H9 (cell line): ENCODE measurements at regions not wholly inside any gene's neighbourhood (a gene's known extent, or its start where the extent isn't known, plus 50 kb on each side); places are given as distances from the start of the nearest gene placed in this dataset.

Experiments
- DNase-seq: peaks from one replicate; pipeline ENCODE4 v3.0.0-alpha.2; 2017
- H2AFZ ChIP-seq: one replicate; pipeline ENCODE4 v1.6.1; 2013; ENCODE audit warnings: mild to moderate bottlenecking, low read length, control low read depth, moderate library complexity
- H2AK5ac ChIP-seq: 2 replicates; pipeline ENCODE4 v1.6.1; 2013; ENCODE audit warnings: low read length, control low read depth, mixed read lengths; ENCODE audit not compliant: insufficient read length
- H2BK120ac ChIP-seq: one replicate; pipeline ENCODE4 v1.6.1; 2013; ENCODE audit warnings: low read depth, mild to moderate bottlenecking, low read length, control low read depth, inconsistent platforms; ENCODE audit not compliant: poor library complexity, severe bottlenecking
- H2BK12ac ChIP-seq: 2 replicates; pipeline ENCODE4 v1.6.1; 2013; ENCODE audit warnings: low read length, control low read depth, mixed read lengths, low read depth; ENCODE audit not compliant: insufficient read length
- H2BK15ac ChIP-seq: 2 replicates; pipeline ENCODE4 v1.6.1; 2013; ENCODE audit warnings: low read depth, low read length, control low read depth
- H2BK20ac ChIP-seq: one replicate; pipeline ENCODE4 v1.6.1; 2013; ENCODE audit warnings: low read depth, mild to moderate bottlenecking, low read length, control low read depth, inconsistent platforms; ENCODE audit not compliant: poor library complexity, severe bottlenecking
- H2BK5ac ChIP-seq: 2 replicates; pipeline ENCODE4 v1.6.1; 2013; ENCODE audit warnings: low read length, control low read depth, mixed read lengths; ENCODE audit not compliant: insufficient read length
- H3K14ac ChIP-seq: 2 replicates; pipeline ENCODE4 v1.6.1; 2013; ENCODE audit warnings: low read length, control low read depth; ENCODE audit not compliant: insufficient read depth
- H3K18ac ChIP-seq: 2 replicates; pipeline ENCODE4 v1.6.1; 2013; ENCODE audit warnings: low read depth, mild to moderate bottlenecking, mixed read lengths, low read length, control low read depth; ENCODE audit not compliant: insufficient read length
- H3K23ac ChIP-seq: 2 replicates; pipeline ENCODE4 v1.6.1; 2013; ENCODE audit warnings: low read length, control low read depth, mixed read lengths, low read depth; ENCODE audit not compliant: insufficient read length
- H3K23me2 ChIP-seq: 2 replicates; pipeline ENCODE4 v1.6.1; 2013; ENCODE audit warnings: low read depth, mild to moderate bottlenecking, mixed read lengths, low read length, control low read depth; ENCODE audit not compliant: insufficient read length, poor library complexity, severe bottlenecking
- H3K27ac ChIP-seq: 2 replicates; pipeline ENCODE4 v1.5.1; 2013; ENCODE audit warnings: low read length, control low read depth, mixed read lengths, low read depth; ENCODE audit not compliant: insufficient read length
- H3K27me3 ChIP-seq: 2 replicates; pipeline ENCODE4 v1.6.1; 2013; ENCODE audit warnings: low read length, control low read depth, inconsistent platforms; ENCODE audit not compliant: insufficient read depth
- H3K4ac ChIP-seq: 2 replicates; pipeline ENCODE4 v1.6.1; 2013; ENCODE audit warnings: low read depth, mild to moderate bottlenecking, control low read depth, inconsistent platforms, low read length, moderate library complexity
- H3K4me1 ChIP-seq: 2 replicates; pipeline ENCODE4 v1.6.1; 2013; ENCODE audit warnings: low read length, control low read depth, inconsistent platforms; ENCODE audit not compliant: insufficient read depth
- H3K4me2 ChIP-seq: 2 replicates; pipeline ENCODE4 v1.6.1; 2013; ENCODE audit warnings: low read length, control low read depth, mixed read lengths; ENCODE audit not compliant: insufficient read length, insufficient read depth
- H3K56ac ChIP-seq: 2 replicates; pipeline ENCODE4 v1.6.1; 2013; ENCODE audit warnings: low read depth, mild to moderate bottlenecking, mixed read lengths, low read length, control low read depth; ENCODE audit not compliant: insufficient read length
- H3K79me1 ChIP-seq: 2 replicates; pipeline ENCODE4 v1.6.1; 2013; ENCODE audit warnings: low read depth, mild to moderate bottlenecking, moderate library complexity, low read length, control low read depth, inconsistent platforms; ENCODE audit not compliant: insufficient read depth, poor library complexity, severe bottlenecking
- H3K79me2 ChIP-seq: 2 replicates; pipeline ENCODE4 v1.6.1; 2013; ENCODE audit warnings: low read length, control low read depth, inconsistent platforms; ENCODE audit not compliant: insufficient read depth
- H3K9ac ChIP-seq: 2 replicates; pipeline ENCODE4 v1.6.1; 2013; ENCODE audit warnings: low read length, control low read depth, mixed read lengths; ENCODE audit not compliant: insufficient read length; ENCODE audit errors: extremely low read depth
- H3K9me3 ChIP-seq: one replicate; pipeline ENCODE4 v1.6.1; 2013; ENCODE audit warnings: low read depth, low read length, inconsistent platforms; ENCODE audit not compliant: control insufficient read depth
- H3T11ph ChIP-seq: one replicate; pipeline ENCODE4 v1.6.1; 2013; ENCODE audit warnings: mild to moderate bottlenecking, low read length, control low read depth, inconsistent platforms
- H4K20me1 ChIP-seq: one replicate; pipeline ENCODE4 v1.6.1; 2013; ENCODE audit not compliant: control insufficient read depth, insufficient read length, insufficient read depth
- H4K5ac ChIP-seq: 2 replicates; pipeline ENCODE4 v1.6.1; 2013; ENCODE audit warnings: low read depth, mild to moderate bottlenecking, mixed read lengths, low read length, control low read depth; ENCODE audit not compliant: insufficient read length
- H4K8ac ChIP-seq: replicated peaks from 2 replicates; pipeline ENCODE4 v1.6.1; 2013; ENCODE audit warnings: low read length, control low read depth, mixed read lengths, low read depth; ENCODE audit not compliant: insufficient read length
- H4K91ac ChIP-seq: 2 replicates; pipeline ENCODE4 v1.6.1; 2013; ENCODE audit warnings: low read depth, mild to moderate bottlenecking, moderate library complexity, mixed read lengths, low read length, control low read depth; ENCODE audit not compliant: insufficient read length
- H3K27ac Mint-ChIP-seq, 3 experiments: 2 replicates in 2 of 3; 3 replicates in 1 of 3; pipeline ENCODE4 v1.8.0; 2020 to 2021; ENCODE audit warnings: mixed read lengths in 3 of 3, mild to moderate bottlenecking in 1 of 3, moderate library complexity in 1 of 3
- H3K27me3 Mint-ChIP-seq: 2 replicates; pipeline ENCODE4 v1.8.0; 2021; ENCODE audit warnings: low read depth, mild to moderate bottlenecking, moderate library complexity, mixed read lengths
- H3K36me3 Mint-ChIP-seq, 3 experiments: 2 replicates in 2 of 3; 3 replicates in 1 of 3; pipeline ENCODE4 v1.8.0; 2020 to 2021; ENCODE audit warnings: low read depth in 3 of 3, mixed read lengths in 3 of 3; ENCODE audit not compliant: insufficient read depth in 1 of 3
- H3K4me1 Mint-ChIP-seq, 2 experiments: 2 replicates each; pipeline ENCODE4 v1.8.0; 2020; ENCODE audit warnings: mixed read lengths in 2 of 2
- H3K4me3 Mint-ChIP-seq, 2 experiments: 2 replicates in 1 of 2; 3 replicates in 1 of 2; pipeline ENCODE4 v1.8.0; 2020 to 2021; ENCODE audit warnings: mild to moderate bottlenecking in 2 of 2, mixed read lengths in 2 of 2, moderate library complexity in 1 of 2
- H3K9me3 Mint-ChIP-seq, 2 experiments: 2 replicates in 1 of 2; 3 replicates in 1 of 2; pipeline ENCODE4 v1.8.0; 2020; ENCODE audit warnings: mild to moderate bottlenecking in 2 of 2, mixed read lengths in 2 of 2, moderate library complexity in 1 of 2
- CTCF ChIP-seq: fragments of 200-600 bp; sonication (generic); conservative IDR thresholded peaks from 3 replicates; pipeline ENCODE4 v1.8.0; 2021; ENCODE audit warnings: antibody characterized with exemption, mild to moderate bottlenecking
- WGBS: extraction: QIAGEN DNeasy Blood & Tissue Kit; methylation state at CpG from one replicate; pipeline ENCODE4 v1.1.7; 2013; ENCODE audit warnings: missing lambda C conversion rate, low lambda C conversion rate, mixed read lengths; ENCODE audit not compliant: insufficient read length; ENCODE audit errors: extremely low coverage; 5-methylcytosine and 5-hydroxymethylcytosine counted together

GRCh38 chr13:54599413-54599812, 1570.8 kb downstream of the OLFM4 start:
- Histone ChIP-seq H3K9me3 (no peaks in the 10 kb centered on the region), H4K5ac (no peak overlapping the region), H4K20me1 (no peaks in the 10 kb centered on the region), H3K79me2 (no peaks in the 10 kb centered on the region), H3K56ac (no peak overlapping the region), H4K8ac (no peak overlapping the region), H2AK5ac (no peak overlapping the region), H3K4ac (no peak overlapping the region), H2BK120ac (no peak overlapping the region), H3K23me2 (no peaks in the 10 kb centered on the region), H2BK5ac (no peak overlapping the region), H3K4me1 (no peaks in the 10 kb centered on the region), H2BK20ac (no peak overlapping the region), H3K18ac (no peak overlapping the region), H3T11ph (no peak overlapping the region), H3K23ac (no peak overlapping the region), H3K27me3 (no peaks in the 10 kb centered on the region), H2BK15ac (no peak overlapping the region), H4K91ac (no peak overlapping the region), H3K27ac (no peak overlapping the region), H3K4me2 (no peak overlapping the region), H3K79me1 (no peaks in the 10 kb centered on the region), H3K9ac (no peak overlapping the region), H3K14ac (no peak overlapping the region), H2AFZ (no peak overlapping the region), H2BK12ac (no peak overlapping the region)
- H3K36me3 Mint-ChIP-seq = peaks cover 10 to 36% (median 15%) of the 10 kb centered on the region in 3 experiments
- WGBS = no CpG with 5 or more reads among the region's 1 CpG
- DNase-seq = no peak
- peaks cover 15 to 21% of the 10 kb centered on the region in 2 experiments for H3K9me3 Mint-ChIP-seq
- peaks cover 30 to 33% of the 10 kb centered on the region in 2 experiments for H3K4me1 Mint-ChIP-seq
- H3K27me3 Mint-ChIP-seq = no peaks in the 10 kb centered on the region
- no peak for TF ChIP-seq CTCF
- peak overlapping the region in 1 of 3 experiments; percentile 33; a peak in 2 of 7 replicates for H3K27ac Mint-ChIP-seq
- no peak overlapping the region for H3K4me3 Mint-ChIP-seq
